Chondrocyte (in vitro differentiated cells): ENCODE measurements at regions not wholly inside any gene's neighbourhood (a gene's known extent, or its start where the extent isn't known, plus 50 kb on each side); places are given as distances from the start of the nearest gene placed in this dataset.

Source experiments
- DNase-seq: peaks from one replicate; pipeline ENCODE4 v3.0.0; 2021; ENCODE audit warnings: mixed read lengths, low spot score
- H3K27ac Mint-ChIP-seq: one replicate; pipeline ENCODE4 v1.8.0; 2021; ENCODE audit warnings: mild to moderate bottlenecking, moderate library complexity, mixed read lengths; ENCODE audit not compliant: unreplicated experiment
- H3K27me3 Mint-ChIP-seq: 2 replicates; pipeline ENCODE4 v1.8.0; 2021; ENCODE audit warnings: low read depth, mixed read lengths
- H3K36me3 Mint-ChIP-seq: 2 replicates; pipeline ENCODE4 v1.8.0; 2021; ENCODE audit warnings: low read depth, mixed read lengths
- H3K4me1 Mint-ChIP-seq: 2 replicates; pipeline ENCODE4 v1.8.0; 2021; ENCODE audit warnings: low read depth, mild to moderate bottlenecking, mixed read lengths
- H3K4me3 Mint-ChIP-seq: one replicate; pipeline ENCODE4 v1.8.0; 2021; ENCODE audit warnings: mild to moderate bottlenecking, moderate library complexity, mixed read lengths; ENCODE audit not compliant: unreplicated experiment
- H3K9me3 Mint-ChIP-seq: 2 replicates; pipeline ENCODE4 v1.8.0; 2021; ENCODE audit warnings: low read depth, mixed read lengths
- CTCF ChIP-seq: fragments of 200-600 bp; sonication (generic); IDR thresholded peaks from 2 replicates; pipeline ENCODE4 v1.5.0; 2021; ENCODE audit warnings: antibody characterized with exemption, mild to moderate bottlenecking, moderate library complexity

GRCh38 chr1:193932979-193933378, 746.6 kb upstream of the B3GALT2 start:
- no peaks in the 10 kb centered on the region for H3K4me1 Mint-ChIP-seq
- H3K27me3 Mint-ChIP-seq: no peaks in the 10 kb centered on the region
- H3K4me3 Mint-ChIP-seq: no peak overlapping the region
- no peaks in the 10 kb centered on the region for H3K9me3 Mint-ChIP-seq
- H3K36me3 Mint-ChIP-seq: no peaks in the 10 kb centered on the region
- TF ChIP-seq CTCF: no peak
- no peak overlapping the region for H3K27ac Mint-ChIP-seq
- DNase-seq: no peak

- H3K36me3 Mint-ChIP-seq: no peaks in the 10 kb centered on the region
- no peaks in the 10 kb centered on the region for H3K9me3 Mint-ChIP-seq
These were observed 744.9 kb upstream of the B3GALT2 start for GRCh38 chr1:193931356-193931755.

GRCh38 chr1:193929374-193930033, 743.1 kb upstream of the B3GALT2 start:
- Mint-ChIP-seq H3K27ac (no peak overlapping the region), H3K4me1 (no peaks in the 10 kb centered on the region), H3K36me3 (no peaks in the 10 kb centered on the region), H3K9me3 (no peaks in the 10 kb centered on the region), H3K27me3 (no peaks in the 10 kb centered on the region), H3K4me3 (no peak overlapping the region)
- no peak for TF ChIP-seq CTCF
- DNase-seq: no peak

More at GRCh38 chr1:193931356-193931755, 744.9 kb upstream of the B3GALT2 start:
- Mint-ChIP-seq H3K27me3 (no peaks in the 10 kb centered on the region), H3K27ac (no peak overlapping the region), H3K4me1 (no peaks in the 10 kb centered on the region), H3K4me3 (no peak overlapping the region)
- no peak for DNase-seq
- TF ChIP-seq CTCF: no peak

- Mint-ChIP-seq H3K9me3 (no peaks in the 10 kb centered on the region), H3K27ac (no peak overlapping the region), H3K27me3 (no peaks in the 10 kb centered on the region), H3K4me3 (no peak overlapping the region), H3K4me1 (peaks cover 1% of the 10 kb centered on the region), H3K36me3 (peaks cover under 1% of the 10 kb centered on the region)
- no peak for TF ChIP-seq CTCF
- DNase-seq: no peak
These were observed 741.1 kb upstream of the B3GALT2 start for GRCh38 chr1:193927550-193927949.

- no peaks in the 10 kb centered on the region for H3K9me3 Mint-ChIP-seq
- H3K4me1 Mint-ChIP-seq: peaks cover 3% of the 10 kb centered on the region
- H3K27ac Mint-ChIP-seq: no peak overlapping the region
- no peaks in the 10 kb centered on the region for H3K27me3 Mint-ChIP-seq
- DNase-seq: no peak
- no peak for TF ChIP-seq CTCF
- peaks cover 1% of the 10 kb centered on the region for H3K36me3 Mint-ChIP-seq
- H3K4me3 Mint-ChIP-seq: no peak overlapping the region
These were observed 740.5 kb upstream of the B3GALT2 start for GRCh38 chr1:193926956-193927355.
